ENCODE measurements at regions not wholly inside any gene's neighbourhood (a gene's known extent, or its start where the extent isn't known, plus 50 kb on each side); places are given as distances from the start of the nearest gene placed in this dataset.

- no peak for TF ChIP-seq REST (IDR thresholded peaks at IDR 0.05; ENCODE audit: insufficient read depth in 1 of 2, low read depth in 2 of 2, low read length in 2 of 2)
- no peak for TF ChIP-seq POLR2AphosphoS5 (IDR thresholded peaks at IDR 0.05; ENCODE audit: low read depth, low read length)
- TF ChIP-seq TAF1 (IDR thresholded peaks at IDR 0.05; ENCODE audit: borderline replicate concordance, insufficient read depth, low read length): no peak
- TF ChIP-seq SIN3A (IDR thresholded peaks at IDR 0.05; ENCODE audit: borderline replicate concordance, insufficient read depth, low read length): no peak
These were observed 300.5 kb downstream of the TMX3 start for GRCh38 chr18:68414407-68414806.
